ENCODE measurements at regions not wholly inside any gene's neighbourhood (a gene's known extent, or its start where the extent isn't known, plus 50 kb on each side); places are given as distances from the start of the nearest gene placed in this dataset.

- Histone ChIP-seq H3K27me3 (replicated peaks; ENCODE audit: insufficient read depth) (no peaks in the 10 kb centered on the region), H3K9me3 (no peaks in the 10 kb centered on the region), H3K4me1 (ENCODE audit: control insufficient read depth in 1 of 2, low read depth in 2 of 2) (no peaks in the 10 kb centered on the region), H3K36me3 (no peaks in the 10 kb centered on the region), H3K27ac (no peak overlapping the region), H3K4me3 (no peak overlapping the region)
- no peak for DNase-seq (ENCODE audit: low spot score)
- no peak for TF ChIP-seq CTCF (IDR thresholded peaks at IDR 0.05)
- ATAC-seq (ENCODE audit: insufficient number of reproducible peaks, low FRiP score, low read depth), result no peak
Observed at GRCh38 chr3:195003893-195004289, 267.1 kb downstream of the XXYLT1 start.

GRCh38 chr3:195004512-195005250 is 266.3 kb downstream of the XXYLT1 start:
- DNase-seq (ENCODE audit: low spot score), result no peak

GRCh38 chr3:195005251-195005620 is 265.7 kb downstream of the XXYLT1 start:
- Histone ChIP-seq H3K27ac (no peak overlapping the region), H3K27me3 (replicated peaks; ENCODE audit: insufficient read depth) (no peaks in the 10 kb centered on the region), H3K9me3 (no peaks in the 10 kb centered on the region), H3K4me1 (ENCODE audit: control insufficient read depth in 1 of 2, low read depth in 2 of 2) (no peaks in the 10 kb centered on the region), H3K4me3 (no peak overlapping the region), H3K36me3 (no peaks in the 10 kb centered on the region)
- no peak for ATAC-seq (ENCODE audit: insufficient number of reproducible peaks, low FRiP score, low read depth)
- no peak for DNase-seq (ENCODE audit: low spot score)
- no peak for TF ChIP-seq CTCF (IDR thresholded peaks at IDR 0.05)

More at GRCh38 chr3:195004512-195005250, 266.3 kb downstream of the XXYLT1 start:
- H3K4me3 ChIP-seq, result no peak overlapping the region
- H3K27ac ChIP-seq, result no peak overlapping the region
- no peak for ATAC-seq (ENCODE audit: insufficient number of reproducible peaks, low FRiP score, low read depth)
- TF ChIP-seq CTCF (IDR thresholded peaks at IDR 0.05), result no peak
- no peaks in the 10 kb centered on the region for H3K27me3 ChIP-seq (replicated peaks; ENCODE audit: insufficient read depth)
- H3K36me3 ChIP-seq, result no peaks in the 10 kb centered on the region
- no peaks in the 10 kb centered on the region for H3K4me1 ChIP-seq (ENCODE audit: control insufficient read depth in 1 of 2, low read depth in 2 of 2)
- no peaks in the 10 kb centered on the region for H3K9me3 ChIP-seq

GRCh38 chr3:195005759-195006510 is 265.0 kb downstream of the XXYLT1 start:
- no peak for DNase-seq (ENCODE audit: low spot score)
- H3K27me3 ChIP-seq (replicated peaks; ENCODE audit: insufficient read depth), result no peaks in the 10 kb centered on the region
- no peak for TF ChIP-seq CTCF (IDR thresholded peaks at IDR 0.05)
- no peak overlapping the region for H3K27ac ChIP-seq
- H3K4me1 ChIP-seq (ENCODE audit: control insufficient read depth in 1 of 2, low read depth in 2 of 2), result no peaks in the 10 kb centered on the region
- no peaks in the 10 kb centered on the region for H3K9me3 ChIP-seq
- ATAC-seq (ENCODE audit: insufficient number of reproducible peaks, low FRiP score, low read depth), result no peak
- no peaks in the 10 kb centered on the region for H3K36me3 ChIP-seq
- no peak overlapping the region for H3K4me3 ChIP-seq

GRCh38 chr3:195007151-195007550 is 263.8 kb downstream of the XXYLT1 start:
- DNase-seq (ENCODE audit: low spot score), result no peak
- TF ChIP-seq CTCF (IDR thresholded peaks at IDR 0.05), result no peak
- Histone ChIP-seq H3K36me3 (no peaks in the 10 kb centered on the region), H3K4me1 (ENCODE audit: control insufficient read depth in 1 of 2, low read depth in 2 of 2) (no peaks in the 10 kb centered on the region), H3K9me3 (no peaks in the 10 kb centered on the region), H3K4me3 (no peak overlapping the region), H3K27ac (no peak overlapping the region), H3K27me3 (replicated peaks; ENCODE audit: insufficient read depth) (no peaks in the 10 kb centered on the region)
- ATAC-seq (ENCODE audit: insufficient number of reproducible peaks, low FRiP score, low read depth), result no peak

All from thoracic aorta (tissue), 2 donors.